H1 (cell line): ENCODE measurements at regions not wholly inside any gene's neighbourhood (a gene's known extent, or its start where the extent isn't known, plus 50 kb on each side); places are given as distances from the start of the nearest gene placed in this dataset.

Experiments
- CTCF ChIA-PET: fragments of 300-600 bp; sonication (Branson Sonifier 250); formaldehyde crosslinking; loops from one replicate; lab custom pipeline; 2021; ENCODE audit not compliant: partially characterized antibody; lab: Charles Lee
- POLR2A ChIA-PET: fragments of 300-600 bp; sonication (Branson Sonifier 250); formaldehyde crosslinking; loops from one replicate; lab custom pipeline; 2021; ENCODE audit warnings: inconsistent platforms; ENCODE audit not compliant: partially characterized antibody; lab: Charles Lee
- DNase-seq, 2 experiments: peaks; one replicate each; pipeline versions ENCODE4 v3.0.0 to v3.0.0-alpha.2; 2010 to 2022; ENCODE audit warnings: low spot score in 2 of 2, low read depth in 1 of 2, mixed read lengths in 1 of 2
- FAIRE-seq: peaks from 2 replicates; lab custom pipeline; 2011; peaks lifted over from hg19 to GRCh38; lab: Jason Lieb, UNC
- H2AFZ ChIP-seq: 2 replicates; pipeline ENCODE4 v1.8.1; 2012; ENCODE audit warnings: low read length, inconsistent platforms
- H2AK5ac ChIP-seq: 2 replicates; pipeline ENCODE4 v1.6.1; 2013; ENCODE audit warnings: low read depth, low read length
- H2BK120ac ChIP-seq: replicated peaks from 2 replicates; pipeline ENCODE3; 2013; ENCODE audit warnings: low read depth, low read length, inconsistent platforms
- H2BK12ac ChIP-seq: 2 replicates; pipeline ENCODE4 v1.6.1; 2013; ENCODE audit warnings: low read depth, low read length
- H2BK15ac ChIP-seq: 2 replicates; pipeline ENCODE4 v1.6.1; 2013; ENCODE audit warnings: low read length
- H2BK20ac ChIP-seq: 2 replicates; pipeline ENCODE4 v1.6.1; 2013; ENCODE audit warnings: low read length
- H2BK5ac ChIP-seq: 2 replicates; pipeline ENCODE4 v1.6.1; 2013; ENCODE audit warnings: low read depth, low read length
- H3K14ac ChIP-seq: 2 replicates; pipeline ENCODE4 v1.6.1; 2013; ENCODE audit warnings: inconsistent platforms; ENCODE audit not compliant: insufficient read length
- H3K18ac ChIP-seq: 2 replicates; pipeline ENCODE4 v1.6.1; 2013; ENCODE audit warnings: low read length; ENCODE audit errors: extremely low read depth
- H3K23ac ChIP-seq: 2 replicates; pipeline ENCODE4 v1.6.1; 2013; ENCODE audit warnings: inconsistent platforms; ENCODE audit not compliant: insufficient read length
- H3K23me2 ChIP-seq: 2 replicates; pipeline ENCODE4 v1.6.1; 2013; ENCODE audit warnings: low read depth, low read length
- H3K27ac ChIP-seq: 2 replicates; pipeline ENCODE4 v1.6.1; 2011; ENCODE audit warnings: low read depth, low read length, inconsistent platforms
- H3K27me3 ChIP-seq, 4 experiments: replicated peaks in 1 of 4; 1 replicate in 1 of 4; 2 replicates in 3 of 4; pipeline versions ENCODE4 v1.6.1 to v1.8.1; 2011 to 2013; ENCODE audit warnings: low read length in 3 of 4, mild to moderate bottlenecking in 3 of 4, inconsistent platforms in 2 of 4, mixed read lengths in 2 of 4, moderate library complexity in 1 of 4; ENCODE audit not compliant: control insufficient read depth in 3 of 4, insufficient read depth in 3 of 4; ENCODE audit errors: extremely low read depth in 1 of 4
- H3K36me3 ChIP-seq, 4 experiments: 2 replicates each; pipeline versions ENCODE4 v1.6.1 to v1.8.1; 2011 to 2013; ENCODE audit warnings: mild to moderate bottlenecking in 4 of 4, low read length in 3 of 4, moderate library complexity in 2 of 4, control low read depth in 1 of 4, inconsistent platforms in 1 of 4; ENCODE audit not compliant: insufficient read depth in 4 of 4, control insufficient read depth in 2 of 4
- H3K4ac ChIP-seq: replicated peaks from 2 replicates; pipeline ENCODE3; 2013; ENCODE audit warnings: low read length, low read depth, mixed read lengths, inconsistent platforms; ENCODE audit not compliant: insufficient read length
- H3K4me1 ChIP-seq, 4 experiments: replicated peaks in 1 of 4; 1 replicate in 1 of 4; 2 replicates in 3 of 4; pipeline versions ENCODE4 v1.6.1 to v1.8.1; 2011 to 2013; ENCODE audit warnings: low read length in 3 of 4, inconsistent platforms in 2 of 4, mixed read lengths in 1 of 4; ENCODE audit not compliant: insufficient read depth in 4 of 4, control insufficient read depth in 3 of 4
- H3K4me2 ChIP-seq, 2 experiments: 2 replicates each; pipeline versions ENCODE4 v1.6.1 to v1.8.1; 2011 to 2013; ENCODE audit warnings: low read depth in 2 of 2, low read length in 2 of 2, control low read depth in 1 of 2, inconsistent platforms in 1 of 2, mild to moderate bottlenecking in 1 of 2; ENCODE audit not compliant: insufficient read depth in 1 of 2
- H3K4me3 ChIP-seq, 4 experiments: fragments of 200-600, 300-600 bp in 1 of 4; sonication (generic), shearing (Covaris generic), sonication (Bioruptor Twin) in 1 of 4; 2 replicates each; pipeline versions ENCODE4 v1.5.1 to v1.8.1; 2011 to 2016; ENCODE audit warnings: low read length in 4 of 4, low read depth in 3 of 4, control low read depth in 2 of 4, inconsistent platforms in 2 of 4, mild to moderate bottlenecking in 2 of 4, mixed read lengths in 1 of 4, moderate library complexity in 1 of 4; ENCODE audit not compliant: insufficient read depth in 2 of 4; ENCODE audit errors: extremely low read depth in 1 of 4
- H3K56ac ChIP-seq: replicated peaks from 2 replicates; pipeline ENCODE3; 2013; ENCODE audit warnings: low read depth, mild to moderate bottlenecking, mixed read lengths, low read length, inconsistent platforms; ENCODE audit not compliant: insufficient read length
- H3K79me1 ChIP-seq: 2 replicates; pipeline ENCODE4 v1.6.1; 2013; ENCODE audit warnings: low read depth, low read length, control low read depth
- H3K79me2 ChIP-seq, 2 experiments: 2 replicates each; pipeline versions ENCODE4 v1.6.1 to v1.8.1; 2012 to 2013; ENCODE audit warnings: low read length in 2 of 2, mild to moderate bottlenecking in 2 of 2, inconsistent platforms in 1 of 2; ENCODE audit not compliant: insufficient read depth in 2 of 2, control insufficient read depth in 1 of 2
- H3K9ac ChIP-seq, 4 experiments: replicated peaks in 1 of 4; 1 replicate in 1 of 4; 2 replicates in 3 of 4; pipeline versions ENCODE4 v1.6.1 to v1.8.1; 2011 to 2013; ENCODE audit warnings: low read depth in 3 of 4, low read length in 3 of 4, control low read depth in 2 of 4, mild to moderate bottlenecking in 2 of 4, moderate library complexity in 2 of 4, inconsistent platforms in 1 of 4; ENCODE audit errors: extremely low read depth in 1 of 4
- H3K9me3 ChIP-seq, 2 experiments: 2 replicates each; pipeline versions ENCODE4 v1.6.1 to v1.8.1; 2012 to 2013; ENCODE audit warnings: mild to moderate bottlenecking in 2 of 2, moderate library complexity in 2 of 2, control low read depth in 1 of 2, inconsistent platforms in 1 of 2, low read depth in 1 of 2, low read length in 1 of 2, mixed read lengths in 1 of 2; ENCODE audit not compliant: insufficient read depth in 2 of 2
- H4K20me1 ChIP-seq, 2 experiments: replicated peaks in 1 of 2; 2 replicates each; pipeline versions ENCODE3 to v1.8.1; 2011 to 2013; ENCODE audit warnings: inconsistent platforms in 2 of 2, low read length in 2 of 2, mild to moderate bottlenecking in 1 of 2; ENCODE audit not compliant: insufficient read depth in 2 of 2, control insufficient read depth in 1 of 2
- H4K5ac ChIP-seq: 2 replicates; pipeline ENCODE4 v1.6.1; 2013; ENCODE audit warnings: low read length, low read depth, mixed read lengths, inconsistent platforms; ENCODE audit not compliant: insufficient read length
- H4K8ac ChIP-seq: 2 replicates; pipeline ENCODE4 v1.8.0; 2013; ENCODE audit warnings: mild to moderate bottlenecking, moderate library complexity, low read length, inconsistent platforms; ENCODE audit not compliant: insufficient read depth; ENCODE audit errors: extremely low read depth
- H4K91ac ChIP-seq: replicated peaks from 2 replicates; pipeline ENCODE3; 2013; ENCODE audit warnings: low read length, mixed read lengths, inconsistent platforms; ENCODE audit not compliant: insufficient read length
- ATF2 ChIP-seq: IDR thresholded peaks from 2 replicates; pipeline ENCODE4 v1.6.1; 2012; ENCODE audit warnings: low read length, inconsistent platforms
- GTF2F1 ChIP-seq: IDR thresholded peaks from 2 replicates; pipeline ENCODE4 v1.6.1; 2012; ENCODE audit warnings: low read depth, low read length, improper control_type of control experiment, borderline replicate concordance
- HDAC2 ChIP-seq, 2 experiments: fragments of 300-600 bp in 1 of 2; sonication (generic) in 1 of 2; IDR thresholded peaks; 2 replicates each; pipeline ENCODE4 v1.6.1; 2011 to 2012; ENCODE audit warnings: low read depth in 2 of 2, low read length in 2 of 2, mild to moderate bottlenecking in 2 of 2, moderate library complexity in 2 of 2, borderline replicate concordance in 1 of 2, inconsistent platforms in 1 of 2
- KDM5A ChIP-seq: fragments of 200-600 bp; IDR thresholded peaks from 2 replicates; pipeline ENCODE4 v1.7.1; 2012; ENCODE audit warnings: mild to moderate bottlenecking, low read length, inconsistent platforms, mixed read lengths
- POLR2A ChIP-seq, 2 experiments: IDR thresholded peaks; 1 replicate in 1 of 2; 2 replicates in 1 of 2; pipeline ENCODE4 v1.6.1; 2011; ENCODE audit warnings: low read depth in 2 of 2, low read length in 2 of 2, mild to moderate bottlenecking in 2 of 2; ENCODE audit errors: control extremely low read depth in 1 of 2
- RAD21 ChIP-seq, 2 experiments: IDR thresholded peaks in 1 of 2; conservative IDR thresholded peaks in 1 of 2; 2 replicates each; pipeline ENCODE4 v1.6.1; 2011; ENCODE audit warnings: low read depth in 2 of 2, low read length in 2 of 2, improper control_type of control experiment in 1 of 2, inconsistent platforms in 1 of 2, mild to moderate bottlenecking in 1 of 2, moderate library complexity in 1 of 2
- SIRT6 ChIP-seq: IDR thresholded peaks from one replicate; pipeline ENCODE4 v1.7.1; 2012; ENCODE audit warnings: low read length, inconsistent platforms
- SP4 ChIP-seq: IDR thresholded peaks from 2 replicates; pipeline ENCODE4 v1.6.1; 2012; ENCODE audit warnings: low read length, inconsistent platforms
- SRF ChIP-seq: IDR thresholded peaks from 2 replicates; pipeline ENCODE4 v1.6.1; 2011; ENCODE audit warnings: mild to moderate bottlenecking, low read depth, low read length, moderate library complexity
- TCF12 ChIP-seq: IDR thresholded peaks from 2 replicates; pipeline ENCODE4 v1.6.1; 2011; ENCODE audit warnings: low read depth, mild to moderate bottlenecking, low read length
- ZNF274 ChIP-seq: IDR thresholded peaks from 2 replicates; pipeline ENCODE4 v1.7.0; 2012; ENCODE audit warnings: low read length, borderline replicate concordance; ENCODE audit errors: extremely low read depth
- WGBS, 2 experiments: shearing (Covaris generic) in 1 of 2; methylation state at CpG; one replicate each; pipeline versions ENCODE4 v1.1.6 to v1.1.7; 2013 to 2015; ENCODE audit warnings: low lambda C conversion rate in 2 of 2, mixed read lengths in 2 of 2, inconsistent platforms in 1 of 2, low coverage in 1 of 2, missing lambda C conversion rate in 1 of 2; ENCODE audit not compliant: insufficient replicate concordance in 2 of 2, insufficient coverage in 1 of 2, insufficient read length in 1 of 2; ENCODE audit errors: extremely low coverage in 1 of 2, missing lambda C conversion rate in 1 of 2; 5-methylcytosine and 5-hydroxymethylcytosine counted together
- TF ChIP-seq, protein P1 (sequence below): IDR thresholded peaks from 2 replicates; pipeline ENCODE4 v1.6.1; 2011; ENCODE audit warnings: low read length, improper control_type of control experiment

DNA sequence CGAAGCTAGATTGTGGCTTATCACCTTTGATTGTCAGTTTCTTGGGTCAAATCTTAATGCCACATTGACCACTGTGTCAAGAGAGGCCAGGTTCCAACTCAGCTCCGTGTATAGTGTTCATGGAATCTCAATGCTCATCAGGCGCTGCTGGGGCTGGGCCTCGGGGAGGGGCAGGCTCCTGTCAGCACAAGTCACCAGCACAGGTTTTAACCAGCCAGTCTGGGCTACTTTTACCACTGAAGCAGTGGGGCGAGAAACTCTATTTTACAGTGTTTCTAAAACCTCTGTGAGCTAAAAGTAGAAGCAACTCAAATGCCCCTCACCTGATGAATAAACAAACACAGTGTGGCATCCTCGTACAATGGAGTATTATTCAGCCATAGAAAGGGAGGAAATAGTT is 118.7 kb upstream of the GJB6 start:
- peaks cover 0 to 2% of the 10 kb centered on the region in 2 experiments; a peak in 1 of 4 replicates for H3K9me3 ChIP-seq
- no peak overlapping the region for H3K23ac ChIP-seq
- peaks cover 0 to 7% (median 6%) of the 10 kb centered on the region in 4 experiments; a peak in 2 of 7 replicates for H3K4me1 ChIP-seq
- no peak overlapping the region for H3K9ac ChIP-seq
- no peak overlapping the region for H2BK120ac ChIP-seq
- H3K4me3 ChIP-seq: no peak overlapping the region
- no peak overlapping the region for H3K18ac ChIP-seq
- DNase-seq (no peak), FAIRE-seq (no peak)
- no peaks in the 10 kb centered on the region; a peak in 1 of 8 replicates for H3K36me3 ChIP-seq
- peaks cover 7% of the 10 kb centered on the region; the same call in 1 of the 2 replicates for H3K23me2 ChIP-seq
- no peak overlapping the region for H4K91ac ChIP-seq
- no peak overlapping the region for H2BK20ac ChIP-seq
- H2AFZ ChIP-seq: no peak overlapping the region
- H2BK15ac ChIP-seq: no peak overlapping the region
- H3K56ac ChIP-seq: no peak overlapping the region
- H3K4ac ChIP-seq: no peak overlapping the region
- H2BK5ac ChIP-seq: no peak overlapping the region
- no peaks in the 10 kb centered on the region for H3K79me1 ChIP-seq
- no peak overlapping the region for H2AK5ac ChIP-seq
- peaks cover 0 to 7% of the 10 kb centered on the region in 2 experiments for H4K20me1 ChIP-seq
- 93% methylated on average over 6 of the region's 6 CpGs; no CpG with 5 or more reads in 1 of the 2 experiments for WGBS, 2 experiments
- H3K4me2 ChIP-seq: no peak overlapping the region
- no peaks in the 10 kb centered on the region for H3K79me2 ChIP-seq
- H4K5ac ChIP-seq: no peak overlapping the region
- H3K14ac ChIP-seq: no peak overlapping the region
- no peaks in the 10 kb centered on the region; a peak in 1 of 7 replicates for H3K27me3 ChIP-seq
- no peak overlapping the region for H2BK12ac ChIP-seq
- no peak overlapping the region for H3K27ac ChIP-seq
- H4K8ac ChIP-seq: no peak overlapping the region
- ChIA-PET CTCF (interaction anchor here (1.3 kb wide), 1 partner anchor 155 kb away, joined by 3 read pairs; no protein-coding TSS in a partner anchor), POLR2A (interaction anchor here (0.6 kb wide), 1 partner anchor 562 kb away, joined by 3 read pairs; no protein-coding TSS in a partner anchor)
- no peak for TF ChIP-seq GTF2F1
- TF ChIP-seq RAD21 (IDR thresholded peaks at IDR 0.05 in 1 of 2, conservative IDR thresholded peaks at IDR 0.05 in 1 of 2; ENCODE audit: low read depth in 2 of 2, low read length in 2 of 2): no peak
- TF ChIP-seq, protein P1, sequence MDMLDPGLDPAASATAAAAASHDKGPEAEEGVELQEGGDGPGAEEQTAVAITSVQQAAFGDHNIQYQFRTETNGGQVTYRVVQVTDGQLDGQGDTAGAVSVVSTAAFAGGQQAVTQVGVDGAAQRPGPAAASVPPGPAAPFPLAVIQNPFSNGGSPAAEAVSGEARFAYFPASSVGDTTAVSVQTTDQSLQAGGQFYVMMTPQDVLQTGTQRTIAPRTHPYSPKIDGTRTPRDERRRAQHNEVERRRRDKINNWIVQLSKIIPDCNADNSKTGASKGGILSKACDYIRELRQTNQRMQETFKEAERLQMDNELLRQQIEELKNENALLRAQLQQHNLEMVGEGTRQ: no peak
- no peak for TF ChIP-seq KDM5A
- TF ChIP-seq HDAC2 (IDR thresholded peaks at IDR 0.05; ENCODE audit: borderline replicate concordance in 1 of 2, low read depth in 2 of 2, low read length in 2 of 2): no peak
- TF ChIP-seq POLR2A (IDR thresholded peaks at IDR 0.05; ENCODE audit: control extremely low read depth in 1 of 2, low read depth in 2 of 2, low read length in 2 of 2): no peak
- TF ChIP-seq SIRT6: no peak
- no peak for TF ChIP-seq SP4
- TF ChIP-seq SRF: no peak
- no peak for TF ChIP-seq TCF12
- TF ChIP-seq ZNF274: no peak
- TF ChIP-seq ATF2: no peak
